Neuronal stem cell (in vitro differentiated cells): ENCODE measurements at regions not wholly inside any gene's neighbourhood (a gene's known extent, or its start where the extent isn't known, plus 50 kb on each side); places are given as distances from the start of the nearest gene placed in this dataset.

Source experiments
- DNase-seq: peaks from one replicate; pipeline ENCODE4 v3.0.0-alpha.2; 2013; ENCODE audit warnings: low spot score
- H2AFZ ChIP-seq: one replicate; pipeline ENCODE4 v1.6.1; 2013; ENCODE audit warnings: mild to moderate bottlenecking, low read length, inconsistent platforms
- H2AK5ac ChIP-seq: 2 replicates; pipeline ENCODE4 v1.6.1; 2013; ENCODE audit warnings: low read depth, mild to moderate bottlenecking, inconsistent platforms, low read length, moderate library complexity, mixed read lengths
- H2BK120ac ChIP-seq: 2 replicates; pipeline ENCODE4 v1.6.1; 2013; ENCODE audit warnings: low read depth, mild to moderate bottlenecking, inconsistent platforms, low read length, moderate library complexity, mixed read lengths
- H2BK12ac ChIP-seq: one replicate; pipeline ENCODE4 v1.6.1; 2013; ENCODE audit warnings: low read length, inconsistent platforms
- H2BK15ac ChIP-seq: 2 replicates; pipeline ENCODE4 v1.6.1; 2013; ENCODE audit warnings: mild to moderate bottlenecking, low read length, inconsistent platforms, mixed read lengths
- H2BK5ac ChIP-seq: one replicate; pipeline ENCODE4 v1.6.1; 2013; ENCODE audit warnings: inconsistent platforms, mild to moderate bottlenecking, low read length, moderate library complexity
- H3K14ac ChIP-seq: one replicate; pipeline ENCODE4 v1.6.1; 2013; ENCODE audit warnings: low read length, inconsistent platforms
- H3K18ac ChIP-seq: 2 replicates; pipeline ENCODE4 v1.6.1; 2013; ENCODE audit warnings: low read length, inconsistent platforms
- H3K23ac ChIP-seq: 2 replicates; pipeline ENCODE4 v1.6.1; 2013; ENCODE audit warnings: low read depth, mild to moderate bottlenecking, mixed read lengths, low read length, inconsistent platforms; ENCODE audit not compliant: poor library complexity
- H3K27ac ChIP-seq: replicated peaks from 3 replicates; pipeline ENCODE4 v1.5.1; 2013; ENCODE audit warnings: low read length, inconsistent platforms
- H3K27me3 ChIP-seq, 3 experiments: 2 replicates each; pipeline ENCODE4 v1.6.1; 2013; ENCODE audit warnings: low read length in 3 of 3, mild to moderate bottlenecking in 2 of 3, inconsistent platforms in 1 of 3, low read depth in 1 of 3, mixed read lengths in 1 of 3, moderate library complexity in 1 of 3; ENCODE audit not compliant: control insufficient read depth in 3 of 3, insufficient read depth in 3 of 3
- H3K36me3 ChIP-seq, 2 donors: replicated peaks in 1 of 2; 2 replicates each; pipeline ENCODE4 v1.6.1; 2013; ENCODE audit warnings: low read length in 2 of 2; ENCODE audit not compliant: control insufficient read depth in 2 of 2, insufficient read depth in 2 of 2
- H3K4ac ChIP-seq: 2 replicates; pipeline ENCODE4 v1.6.1; 2013; ENCODE audit warnings: inconsistent platforms, mild to moderate bottlenecking, low read length, moderate library complexity
- H3K4me1 ChIP-seq, 2 donors: 1 replicate in 1 of 2; 2 replicates in 1 of 2; pipeline ENCODE4 v1.6.1; 2013; ENCODE audit warnings: low read length in 2 of 2, low read depth in 1 of 2; ENCODE audit not compliant: control insufficient read depth in 2 of 2, insufficient read depth in 1 of 2
- H3K4me2 ChIP-seq: one replicate; pipeline ENCODE4 v1.6.1; 2013; ENCODE audit warnings: mild to moderate bottlenecking, low read length, inconsistent platforms; ENCODE audit not compliant: insufficient read depth, poor library complexity, severe bottlenecking
- H3K4me3 ChIP-seq, 2 donors: 2 replicates each; pipeline ENCODE4 v1.5.1; 2013; ENCODE audit warnings: low read length in 2 of 2, mild to moderate bottlenecking in 2 of 2, inconsistent platforms in 1 of 2, moderate library complexity in 1 of 2
- H3K79me1 ChIP-seq: one replicate; pipeline ENCODE4 v1.6.1; 2013; ENCODE audit warnings: low read depth, mild to moderate bottlenecking, inconsistent platforms, low read length, moderate library complexity
- H3K9ac ChIP-seq: one replicate; pipeline ENCODE4 v1.6.1; 2013; ENCODE audit warnings: mild to moderate bottlenecking, low read depth, low read length, inconsistent platforms; ENCODE audit not compliant: poor library complexity
- H3K9me3 ChIP-seq, 2 donors: replicated peaks in 1 of 2; 2 replicates each; pipeline versions ENCODE3 to v1.6.1; 2013; ENCODE audit warnings: low read length in 2 of 2, mild to moderate bottlenecking in 2 of 2, inconsistent platforms in 1 of 2, low read depth in 1 of 2, mixed read lengths in 1 of 2, moderate library complexity in 1 of 2; ENCODE audit not compliant: control insufficient read depth in 2 of 2, insufficient read depth in 1 of 2
- H4K8ac ChIP-seq: one replicate; pipeline ENCODE4 v1.6.1; 2013; ENCODE audit warnings: low read depth, mild to moderate bottlenecking, inconsistent platforms, low read length, moderate library complexity
- H4K91ac ChIP-seq: one replicate; pipeline ENCODE4 v1.6.1; 2013; ENCODE audit warnings: low read length, low read depth, mild to moderate bottlenecking, inconsistent platforms; ENCODE audit not compliant: poor library complexity
- WGBS, 2 donors: extraction: QIAGEN DNeasy Blood & Tissue Kit; methylation state at CpG; one replicate each; pipeline ENCODE4 v1.1.7; 2013; ENCODE audit warnings: missing lambda C conversion rate in 2 of 2, mixed read lengths in 1 of 2; ENCODE audit not compliant: insufficient read length in 2 of 2, insufficient replicate concordance in 1 of 2; ENCODE audit errors: extremely low coverage in 2 of 2; 5-methylcytosine and 5-hydroxymethylcytosine counted together

DNA sequence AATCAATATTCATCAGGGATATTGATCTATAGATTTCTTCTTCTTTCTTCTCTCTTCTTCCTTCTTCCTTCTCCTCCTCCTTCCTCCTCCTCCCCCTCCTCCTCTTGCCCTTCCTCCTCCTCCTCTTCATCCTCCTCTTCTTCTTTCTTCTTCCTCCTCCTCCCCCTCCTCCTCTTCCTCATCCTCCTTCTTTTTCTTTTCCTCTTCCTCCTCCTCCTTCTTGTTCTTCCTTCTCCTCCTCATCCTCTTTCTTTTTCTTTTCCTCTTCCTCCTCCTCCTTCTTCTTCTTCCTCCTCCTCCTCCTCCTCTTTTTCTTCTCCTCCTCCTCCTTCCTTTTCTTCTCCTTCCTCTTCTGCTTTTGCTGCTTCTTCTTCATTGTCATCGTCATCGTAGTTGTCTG is 52.4 kb upstream of the SERINC1 start:
- WGBS, 2 donors = no CpG with 5 or more reads among the region's 2 CpGs

DNA sequence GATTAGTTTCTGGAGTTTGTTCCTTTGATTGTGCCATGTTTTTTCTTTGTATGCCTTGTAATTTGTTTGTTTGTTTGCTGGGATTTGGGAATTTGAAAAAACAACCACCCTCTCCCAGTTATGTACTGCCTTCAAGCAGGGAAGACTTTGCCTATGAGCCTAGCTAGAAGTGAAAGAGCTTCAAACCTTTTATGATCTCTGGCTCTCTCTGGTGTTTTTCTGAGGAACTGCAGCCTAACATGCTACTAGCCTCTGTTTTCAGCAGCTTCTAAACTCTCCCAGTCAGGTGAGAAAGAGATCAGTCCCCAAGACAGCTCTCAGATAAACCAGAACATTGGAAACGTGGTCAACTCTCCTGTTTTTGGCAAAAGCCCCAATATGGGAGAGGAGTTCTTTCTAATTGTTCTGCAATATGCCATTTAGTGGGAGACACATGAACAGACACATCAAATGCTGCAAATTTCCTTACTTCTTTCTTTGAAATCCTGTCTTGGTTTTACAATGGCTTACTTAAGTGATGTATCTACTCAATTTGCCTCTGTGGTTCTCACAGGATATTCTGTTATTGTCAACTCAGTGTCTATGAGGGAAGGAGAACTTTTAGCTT is 58.9 kb upstream of the SERINC1 start:
- Histone ChIP-seq H3K14ac (no peak overlapping the region), H3K27ac (no peak overlapping the region), H2AK5ac (no peak overlapping the region), H2BK12ac (no peak overlapping the region), H4K91ac (no peak overlapping the region), H3K4me3 (no peak overlapping the region), H2BK15ac (no peak overlapping the region), H4K8ac (no peak overlapping the region), H3K4me2 (no peak overlapping the region), H3K9ac (no peak overlapping the region), H3K4ac (no peak overlapping the region), H2AFZ (no peak overlapping the region), H3K9me3 (peaks cover 0 to 5% of the 10 kb centered on the region in 2 donors), H3K79me1 (no peaks in the 10 kb centered on the region), H3K18ac (no peak overlapping the region), H3K23ac (no peak overlapping the region), H2BK120ac (no peak overlapping the region), H2BK5ac (no peak overlapping the region), H3K27me3 (no peaks in the 10 kb centered on the region), H3K4me1 (no peaks in the 10 kb centered on the region), H3K36me3 (no peaks in the 10 kb centered on the region)
- no CpG with 5 or more reads among the region's 1 CpG for WGBS, 2 donors
- peak; percentile 58 for DNase-seq

More for the DNA sequence above, 52.4 kb upstream of the SERINC1 start:
- no peaks in the 10 kb centered on the region for H3K36me3 ChIP-seq
- H4K8ac ChIP-seq = no peak overlapping the region
- H2BK5ac ChIP-seq = no peak overlapping the region
- H3K18ac ChIP-seq = no peak overlapping the region
- H3K79me1 ChIP-seq = no peaks in the 10 kb centered on the region
- H2AK5ac ChIP-seq = no peak overlapping the region
- H4K91ac ChIP-seq = no peak overlapping the region
- DNase-seq = no peak
- H3K23ac ChIP-seq = no peak overlapping the region
- H3K4me1 ChIP-seq = no peaks in the 10 kb centered on the region
- no peaks in the 10 kb centered on the region for H3K27me3 ChIP-seq
- H3K9ac ChIP-seq = no peak overlapping the region
- H2BK12ac ChIP-seq = no peak overlapping the region
- H3K9me3 ChIP-seq = peaks cover 2 to 5% of the 10 kb centered on the region in 2 donors
- H2BK15ac ChIP-seq = no peak overlapping the region
- no peak overlapping the region for H2AFZ ChIP-seq
- H3K4me3 ChIP-seq = no peak overlapping the region
- no peak overlapping the region for H3K14ac ChIP-seq
- H2BK120ac ChIP-seq = no peak overlapping the region
- no peak overlapping the region for H3K27ac ChIP-seq
- H3K4ac ChIP-seq = no peak overlapping the region
- H3K4me2 ChIP-seq = no peak overlapping the region

- Histone ChIP-seq H4K91ac (no peak overlapping the region), H3K14ac (no peak overlapping the region), H2BK120ac (no peak overlapping the region), H2BK5ac (no peak overlapping the region), H3K27me3 (no peaks in the 10 kb centered on the region), H3K79me1 (no peaks in the 10 kb centered on the region), H3K4me1 (no peaks in the 10 kb centered on the region), H4K8ac (no peak overlapping the region), H3K9me3 (peaks cover 0 to 1% of the 10 kb centered on the region in 2 donors), H3K36me3 (no peaks in the 10 kb centered on the region), H2AFZ (no peak overlapping the region), H2AK5ac (no peak overlapping the region), H3K4me3 (no peak overlapping the region), H3K4ac (no peak overlapping the region), H2BK12ac (no peak overlapping the region), H3K23ac (no peak overlapping the region), H3K18ac (no peak overlapping the region), H3K27ac (no peak overlapping the region), H2BK15ac (no peak overlapping the region), H3K9ac (no peak overlapping the region), H3K4me2 (no peak overlapping the region)
- no peak for DNase-seq
- WGBS, 2 donors = no CpG with 5 or more reads among the region's 3 CpGs
Measured at GRCh38 chr6:122548281-122548680, 61.9 kb upstream of the PKIB start.

DNA sequence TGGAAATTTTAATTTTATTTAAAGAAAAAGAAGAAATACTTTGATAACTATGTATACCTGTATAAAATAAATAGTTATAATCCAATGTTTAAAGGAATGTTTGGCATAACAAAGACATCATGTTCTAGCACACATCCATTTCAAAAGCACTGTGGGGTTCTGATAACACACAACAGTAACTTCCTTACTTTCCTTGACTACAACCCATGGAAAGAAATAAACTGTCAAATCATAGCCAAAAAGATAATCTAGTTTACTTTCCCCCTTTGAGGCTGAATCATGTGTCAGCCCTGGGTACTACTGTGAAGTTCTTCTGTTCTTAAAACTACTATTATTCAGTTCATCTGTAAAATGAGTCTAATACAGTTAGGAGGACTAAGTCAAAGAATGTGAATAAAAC is 61.4 kb upstream of the PKIB start:
- Histone ChIP-seq H3K36me3 (no peaks in the 10 kb centered on the region), H3K9ac (no peak overlapping the region), H2BK12ac (no peak overlapping the region), H3K14ac (no peak overlapping the region), H3K9me3 (peaks cover 0 to 1% of the 10 kb centered on the region in 2 donors), H3K23ac (no peak overlapping the region), H4K8ac (no peak overlapping the region), H3K27ac (no peak overlapping the region), H3K4me2 (no peak overlapping the region), H3K79me1 (no peaks in the 10 kb centered on the region), H3K4me1 (no peaks in the 10 kb centered on the region), H3K18ac (no peak overlapping the region), H3K4me3 (no peak overlapping the region), H2AK5ac (no peak overlapping the region), H3K4ac (no peak overlapping the region), H2AFZ (no peak overlapping the region), H2BK15ac (no peak overlapping the region), H2BK120ac (no peak overlapping the region), H4K91ac (no peak overlapping the region), H3K27me3 (no peaks in the 10 kb centered on the region), H2BK5ac (no peak overlapping the region)
- DNase-seq = no peak
